ENCODE measurements at regions not wholly inside any gene's neighbourhood (a gene's known extent, or its start where the extent isn't known, plus 50 kb on each side); places are given as distances from the start of the nearest gene placed in this dataset.
"Not testable (repeated sequence)": the region's sequence is repeated elsewhere in the genome, so short reads cannot be mapped to it uniquely, and the experiment has no call there.

DNA sequence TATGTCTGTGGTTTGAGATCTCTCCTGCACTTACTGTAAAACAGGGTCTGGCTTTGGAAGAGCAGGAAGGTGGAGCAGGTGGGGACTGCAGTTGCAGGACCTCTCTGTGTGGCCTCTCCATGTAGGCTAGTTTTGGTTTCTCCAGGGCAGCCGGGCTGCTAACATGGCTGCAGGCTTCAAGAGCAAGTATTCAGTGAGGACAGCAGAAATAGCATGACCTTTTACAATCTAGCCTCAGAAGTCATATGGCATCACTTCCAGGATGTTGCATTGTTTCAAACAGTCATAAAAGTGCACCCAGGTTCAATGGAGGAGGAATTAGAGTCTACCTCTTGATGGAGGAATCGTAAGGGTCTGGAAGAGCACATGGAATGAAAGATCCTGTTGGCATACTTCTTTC is 728.7 kb downstream of the NTRK3 start:
- DNase-seq: no peak

DNA sequence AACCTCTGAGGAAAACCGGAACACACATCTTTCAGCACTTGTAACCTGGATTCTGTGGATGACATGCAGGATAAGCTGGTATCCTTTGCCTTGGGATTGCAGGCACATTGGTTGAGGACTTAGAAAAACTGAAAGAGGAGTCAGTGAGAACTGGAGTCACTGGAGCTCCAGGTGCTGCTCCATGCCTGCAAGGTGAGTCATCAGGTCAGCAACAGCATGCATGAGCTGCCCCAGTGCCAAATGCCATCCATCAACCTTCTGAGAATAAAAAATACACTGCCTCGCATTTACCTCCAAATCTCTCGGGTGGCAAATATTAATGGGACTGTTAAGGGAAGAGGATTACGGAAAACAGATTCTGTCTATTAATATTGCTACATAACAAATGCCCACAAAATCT is 729.1 kb downstream of the NTRK3 start:
- DNase-seq: no peak

DNA sequence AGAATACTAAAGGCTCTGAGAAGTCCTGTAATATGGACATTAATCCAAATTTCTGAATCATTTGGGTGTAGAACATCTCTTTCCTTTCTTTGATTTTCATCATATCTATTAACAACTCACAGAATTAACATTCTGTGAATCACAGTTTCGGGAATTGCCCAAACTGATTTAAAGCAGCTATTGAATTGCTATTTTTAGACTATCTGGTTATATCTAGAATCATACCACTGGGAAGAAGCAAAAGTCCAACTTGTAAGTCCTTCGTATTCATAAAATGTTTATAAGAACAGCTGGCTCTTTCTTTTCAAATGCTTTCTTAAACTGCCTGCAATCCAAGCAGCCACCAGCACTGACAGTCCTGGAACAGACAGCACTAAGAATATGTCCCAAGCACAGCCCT is 733.0 kb downstream of the NTRK3 start:
- DNase-seq: no peak

DNA sequence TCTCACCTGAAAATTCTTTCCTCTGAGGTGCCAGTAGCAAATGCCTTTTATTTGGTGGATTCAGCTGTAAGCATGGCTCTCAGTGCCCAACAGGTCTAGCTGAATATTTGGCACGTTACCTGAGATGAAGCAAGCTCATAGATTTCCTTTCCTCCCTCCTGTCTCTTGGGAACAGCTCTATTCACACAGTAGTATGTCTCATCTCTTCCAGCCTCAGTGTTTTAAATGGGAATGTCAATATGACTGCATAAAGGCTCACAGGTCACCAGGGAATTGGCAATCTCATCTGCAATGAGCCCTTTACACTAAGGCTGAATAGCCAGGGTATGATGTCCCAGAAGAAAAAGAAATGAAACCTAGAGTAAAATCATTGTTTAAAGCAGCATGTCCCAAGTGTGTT is 733.5 kb downstream of the NTRK3 start:
- no peak for DNase-seq

DNA sequence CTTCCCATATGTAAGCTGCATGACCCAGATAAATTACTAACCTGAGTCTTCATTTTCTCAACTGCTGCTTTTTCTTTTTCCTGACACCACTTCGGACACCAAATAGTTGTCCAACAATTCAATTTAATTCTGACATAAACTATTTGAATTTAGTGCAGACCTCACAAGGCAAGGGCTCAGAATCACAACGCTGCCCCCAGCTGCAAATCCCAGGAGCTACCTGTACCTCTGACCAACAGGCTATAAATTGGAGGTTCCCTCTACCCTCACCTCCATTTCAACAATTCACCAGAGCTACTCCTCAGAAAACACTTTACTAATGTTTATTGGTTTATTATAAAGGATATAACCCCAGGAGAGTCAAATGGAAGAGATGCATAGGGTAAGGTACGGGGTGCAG is 737.6 kb downstream of the NTRK3 start:
- DNase-seq: no peak

DNA sequence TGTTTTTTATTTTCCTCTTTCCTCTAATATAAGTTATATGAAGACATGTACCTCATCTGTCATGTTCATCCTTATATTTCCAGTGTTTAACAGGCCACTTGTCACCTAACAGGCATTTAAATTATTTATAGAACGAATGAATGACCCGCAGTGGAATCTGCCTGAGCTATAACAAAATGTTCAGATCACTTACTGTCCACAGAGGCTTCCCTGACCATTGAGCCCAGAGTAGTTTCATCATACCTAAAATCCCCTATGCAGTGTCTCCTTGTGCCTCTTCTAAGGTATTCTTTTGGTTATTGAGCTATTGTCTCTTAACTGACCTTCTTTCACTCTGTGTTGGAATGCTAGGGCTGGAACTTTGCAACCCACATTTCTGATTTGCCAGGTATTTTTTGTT is 748.5 kb downstream of the NTRK3 start:
- DNase-seq: no peak

DNA sequence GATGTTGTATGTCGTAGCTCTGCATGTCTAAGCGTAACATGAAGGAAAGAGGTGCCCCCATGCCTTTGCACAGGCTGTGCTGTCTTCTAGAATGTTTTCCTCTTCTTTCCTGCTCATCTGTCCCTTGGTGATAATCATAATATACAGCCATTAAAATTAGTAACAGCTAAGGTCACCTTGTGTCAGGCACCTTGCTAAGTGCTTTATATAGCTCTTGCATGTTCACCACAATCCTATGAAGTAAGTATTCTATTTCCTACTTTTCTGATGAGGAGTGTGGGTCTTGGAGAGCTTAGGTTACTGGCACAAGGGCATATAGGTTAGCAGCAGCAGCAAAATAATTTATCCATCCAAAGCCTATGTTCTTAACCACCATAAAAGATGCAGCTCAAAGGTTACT is 754.4 kb downstream of the NTRK3 start:
- DNase-seq: no peak

DNA sequence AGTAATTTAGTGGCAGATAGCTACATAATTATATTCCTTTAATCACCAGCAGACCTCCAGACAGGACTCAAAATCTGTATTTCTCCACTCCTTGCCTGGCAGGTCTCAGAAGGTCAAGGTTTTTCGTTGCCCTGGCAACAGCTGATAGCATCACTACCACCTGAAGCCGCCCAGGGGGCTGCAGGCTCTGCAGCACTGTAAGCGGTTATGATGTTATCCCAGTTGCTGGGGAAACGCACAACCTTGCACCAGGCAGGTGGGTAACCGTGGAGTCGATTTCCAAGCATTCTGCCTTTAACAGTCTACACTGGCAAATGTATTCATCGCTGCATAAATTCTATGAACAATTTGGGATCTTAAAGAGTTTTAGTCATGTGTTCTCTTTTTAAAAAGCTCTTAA is 756.3 kb downstream of the NTRK3 start:
- DNase-seq: no peak

DNA sequence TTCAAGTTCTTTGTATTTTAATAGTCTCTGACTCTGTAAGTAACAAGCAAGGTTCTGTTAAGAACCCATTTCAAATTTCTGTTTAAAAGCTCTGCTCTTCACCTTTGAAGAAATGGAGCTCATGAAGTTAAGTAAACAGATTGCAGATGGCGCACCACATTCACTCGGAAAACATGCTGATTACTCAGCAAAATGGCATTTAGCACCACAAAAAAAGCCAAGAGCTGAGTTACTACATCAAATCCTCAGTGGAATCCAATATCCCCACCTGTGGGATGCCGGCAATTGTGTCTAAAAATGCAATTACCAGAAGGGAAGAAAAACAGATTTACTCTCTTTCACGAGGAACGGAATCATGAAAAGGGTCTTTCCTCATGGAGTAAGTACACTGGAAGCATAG is 758.0 kb downstream of the NTRK3 start:
- no peak for DNase-seq

DNA sequence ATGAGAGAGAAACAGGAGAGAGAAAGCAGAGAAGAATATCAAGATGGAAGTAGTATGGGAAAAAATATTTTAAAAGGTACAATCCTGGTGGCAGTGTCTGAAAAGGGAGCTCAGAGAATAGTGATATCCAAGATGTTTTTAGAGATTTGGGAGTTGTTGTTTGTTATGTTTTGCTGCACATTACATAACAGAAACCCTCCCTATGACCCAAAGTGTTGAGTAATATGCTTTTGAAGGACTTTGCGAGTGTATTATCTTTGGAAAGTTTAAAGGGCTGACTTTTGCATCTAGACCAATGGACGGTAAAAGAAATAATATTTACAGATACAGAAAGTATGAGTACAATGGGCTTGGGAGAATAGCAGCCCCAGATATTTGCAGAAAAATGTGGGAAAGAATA is 759.7 kb downstream of the NTRK3 start:
- DNase-seq: no peak

DNA sequence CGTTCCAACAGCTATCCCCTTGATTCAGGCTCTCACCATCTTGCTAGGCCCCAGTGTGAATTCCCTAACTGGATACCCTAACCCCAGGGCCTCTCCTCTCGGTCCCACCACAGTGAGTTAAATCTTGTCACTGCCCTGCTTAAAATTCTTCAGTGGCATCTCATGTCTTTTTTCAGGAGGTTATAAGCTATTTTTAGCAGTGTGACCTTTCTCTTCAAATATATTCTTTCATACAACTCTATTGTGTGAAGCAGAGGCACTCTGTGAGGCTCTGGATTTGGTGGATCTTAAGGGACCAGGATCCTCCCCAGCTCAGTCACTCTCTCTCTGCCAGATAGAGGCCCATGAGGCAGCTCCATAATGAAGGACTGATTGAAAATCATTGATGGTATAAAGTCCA is 760.4 kb downstream of the NTRK3 start:
- no peak for DNase-seq

DNA sequence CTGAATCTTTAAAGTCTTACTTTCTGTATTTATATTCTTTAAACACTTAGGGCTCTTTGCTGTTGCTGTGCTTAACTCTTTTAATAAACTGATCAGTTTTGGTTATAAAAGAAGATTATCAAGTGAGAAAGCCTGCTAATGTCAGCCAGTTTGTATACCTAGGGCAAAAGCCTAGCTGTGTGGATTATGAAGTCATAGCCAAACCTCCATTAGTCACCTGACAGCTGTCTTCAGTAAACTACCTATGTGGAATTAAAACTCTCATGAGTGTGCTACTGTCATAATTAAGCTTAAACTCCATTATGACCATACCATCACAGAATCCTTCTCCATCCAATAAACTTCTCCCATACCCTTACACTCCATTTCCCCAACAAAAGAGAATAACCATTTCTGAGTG is 762.7 kb downstream of the NTRK3 start:
- no peak for DNase-seq

DNA sequence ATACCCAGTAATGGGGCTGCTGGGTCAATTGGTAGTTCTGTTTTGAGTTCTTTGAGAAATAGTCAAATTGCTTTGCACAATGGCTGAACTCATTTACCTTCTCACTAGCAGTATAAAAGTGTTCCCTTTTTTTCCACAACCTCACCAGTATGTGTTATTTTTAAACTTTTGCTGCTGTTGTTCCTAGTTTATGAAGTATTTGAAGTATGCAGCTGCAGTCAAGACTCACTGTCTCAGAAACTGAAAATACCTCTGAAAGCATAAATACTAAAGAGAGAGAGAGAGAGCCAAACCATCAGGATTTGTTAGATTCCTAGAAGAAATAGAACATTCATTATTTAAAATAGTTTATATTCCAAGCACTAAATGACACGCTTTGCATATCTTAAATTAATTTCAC is 764.2 kb downstream of the NTRK3 start:
- DNase-seq: no peak

DNA sequence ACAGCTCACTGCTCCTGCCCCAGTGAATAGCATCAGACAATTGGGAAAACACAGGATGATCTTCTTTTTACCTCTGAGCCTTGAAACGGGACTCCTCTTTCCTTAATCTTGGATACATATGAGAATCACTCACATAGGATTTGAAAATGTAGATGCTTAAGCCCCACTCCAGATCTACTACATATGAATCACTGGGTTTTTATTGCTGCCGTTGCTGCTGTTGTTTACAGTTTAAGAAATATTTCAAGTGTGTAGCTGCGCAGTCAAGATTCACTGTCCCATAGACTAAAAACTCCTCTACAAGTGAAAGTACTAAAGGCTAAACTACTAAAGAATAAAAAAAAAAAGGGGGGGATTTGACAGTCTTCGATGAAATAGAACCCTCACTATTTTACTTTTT is 765.9 kb downstream of the NTRK3 start:
- DNase-seq: peak; percentile 76

DNA sequence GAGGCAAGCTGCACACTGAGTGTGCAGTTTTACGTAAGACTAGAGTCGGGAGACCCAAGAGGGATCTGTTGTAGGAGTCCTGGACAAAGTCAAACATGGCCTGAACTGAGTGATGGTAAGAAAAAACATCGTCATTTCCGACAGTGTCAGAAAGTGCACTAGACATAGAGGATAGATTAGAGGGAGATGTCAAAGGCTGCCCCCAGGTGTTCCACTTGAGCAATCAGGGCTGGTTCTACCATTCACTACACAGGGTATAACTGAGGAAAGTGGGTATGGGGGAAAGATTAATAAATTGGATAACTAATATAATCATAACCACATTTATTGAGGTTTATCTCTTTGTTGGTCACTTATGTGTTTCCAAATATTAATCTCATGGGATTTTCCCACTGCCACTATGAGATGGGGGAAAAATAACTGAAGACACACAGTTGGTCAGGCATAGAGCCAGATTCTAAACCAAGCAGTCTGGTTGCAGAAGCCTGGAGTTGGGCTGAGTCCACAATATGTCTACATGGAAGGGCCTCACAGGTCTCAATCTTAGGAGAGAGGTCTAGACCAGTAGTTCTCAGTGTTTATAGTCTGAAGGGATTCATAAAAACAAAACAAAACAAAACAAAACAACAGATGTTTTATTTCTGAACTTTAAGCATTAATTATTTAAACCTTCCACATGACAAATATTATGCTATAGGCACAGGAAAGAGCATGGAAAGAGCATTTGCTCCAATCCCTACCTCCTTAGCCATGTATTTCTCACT is 766.5 kb downstream of the NTRK3 start:
- no peak for DNase-seq

DNA sequence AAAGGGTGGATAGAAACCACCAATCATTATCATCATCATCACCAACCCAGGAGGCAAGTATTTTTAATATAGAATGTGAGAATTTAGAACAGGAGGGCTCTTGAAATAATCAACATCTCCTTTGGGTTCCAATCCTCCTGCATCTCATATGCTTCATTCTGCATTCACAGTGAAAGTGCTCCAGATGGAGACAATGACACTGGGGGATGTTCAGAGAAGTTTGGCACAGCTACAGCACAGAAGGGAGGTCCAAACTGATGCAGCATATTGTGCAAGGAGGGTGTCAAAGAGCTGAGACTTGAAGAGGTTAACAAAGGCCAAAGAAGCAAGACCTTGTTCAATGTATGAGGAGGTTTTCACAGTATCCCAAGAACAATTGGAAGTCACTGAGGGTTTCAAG is 767.1 kb downstream of the NTRK3 start:
- DNase-seq: no peak

DNA sequence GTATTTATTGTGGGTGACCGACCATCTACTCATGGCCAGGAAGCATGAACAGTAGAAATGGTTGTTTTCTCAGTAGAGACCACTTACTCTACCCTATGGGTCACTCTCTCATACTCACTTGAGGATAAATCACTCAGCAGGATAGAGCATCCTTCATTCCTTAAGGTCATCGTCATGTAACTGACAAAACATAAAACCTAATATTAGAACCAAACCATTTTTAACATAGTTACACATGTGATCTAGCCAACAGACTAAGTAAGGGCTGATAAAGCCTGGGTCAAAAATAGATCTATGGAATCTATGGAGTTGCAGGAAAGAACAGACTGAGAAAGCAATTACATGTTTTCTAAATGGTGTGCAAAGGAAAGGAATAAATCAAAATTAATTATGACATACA is 769.1 kb downstream of the NTRK3 start:
- DNase-seq: no peak

DNA sequence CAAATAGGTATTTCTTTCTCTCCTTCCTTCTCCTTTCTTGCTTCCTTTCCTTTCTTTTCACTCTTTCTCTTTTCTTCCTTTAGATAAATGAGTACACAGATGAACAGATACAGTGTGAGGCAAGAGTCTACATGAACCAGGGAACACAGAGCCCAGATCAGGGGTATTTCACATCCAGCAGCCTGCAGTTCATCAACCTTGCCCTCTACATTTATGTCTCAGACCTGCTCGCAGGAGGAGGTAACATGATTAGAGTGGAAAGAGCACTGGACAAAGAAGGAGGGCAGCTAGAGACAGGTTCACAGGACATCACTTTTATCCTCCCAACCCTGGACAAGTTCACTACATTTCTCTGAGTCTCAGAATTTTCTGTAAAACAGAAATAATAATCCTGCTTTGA is 773.1 kb downstream of the NTRK3 start:
- DNase-seq: no peak

DNA sequence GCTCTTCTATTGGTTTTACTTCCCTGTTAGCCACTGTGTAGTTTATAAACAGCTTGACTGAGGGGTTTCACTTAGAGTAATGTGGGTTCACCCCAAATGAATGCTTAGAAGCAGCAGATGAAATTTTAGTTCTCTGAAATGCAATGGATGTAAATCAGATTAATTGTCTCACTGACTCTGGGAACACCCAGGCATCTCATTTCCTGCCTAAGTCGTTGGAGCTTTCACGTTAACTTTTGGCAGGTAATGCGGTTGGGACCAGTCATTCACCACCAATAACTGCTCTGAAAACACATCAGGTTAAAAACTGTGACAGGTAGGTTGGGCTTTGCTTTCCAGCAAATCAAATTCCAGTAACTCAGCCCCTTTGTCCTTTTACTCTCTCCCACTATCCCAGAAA is 775.4 kb downstream of the NTRK3 start:
- no peak for DNase-seq

DNA sequence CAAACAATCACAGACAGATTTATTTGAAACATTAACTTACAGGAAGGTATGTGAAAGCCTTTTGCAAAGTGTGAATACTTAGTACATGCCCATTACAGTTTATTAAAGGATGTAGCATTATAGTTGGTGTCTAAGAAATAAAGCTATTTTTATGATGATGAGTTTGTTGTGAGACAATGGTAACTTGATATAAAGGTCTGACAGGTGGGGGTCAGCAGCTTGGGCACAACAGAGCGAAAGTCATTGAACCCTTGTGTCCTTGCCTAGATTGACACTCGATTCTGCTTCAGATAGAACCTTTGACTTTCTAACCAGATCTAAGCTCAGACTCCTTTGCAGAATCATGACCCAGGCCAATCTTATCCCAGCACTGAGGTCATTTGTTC is 777.9 kb downstream of the NTRK3 start:
- DNase-seq: no peak

DNA sequence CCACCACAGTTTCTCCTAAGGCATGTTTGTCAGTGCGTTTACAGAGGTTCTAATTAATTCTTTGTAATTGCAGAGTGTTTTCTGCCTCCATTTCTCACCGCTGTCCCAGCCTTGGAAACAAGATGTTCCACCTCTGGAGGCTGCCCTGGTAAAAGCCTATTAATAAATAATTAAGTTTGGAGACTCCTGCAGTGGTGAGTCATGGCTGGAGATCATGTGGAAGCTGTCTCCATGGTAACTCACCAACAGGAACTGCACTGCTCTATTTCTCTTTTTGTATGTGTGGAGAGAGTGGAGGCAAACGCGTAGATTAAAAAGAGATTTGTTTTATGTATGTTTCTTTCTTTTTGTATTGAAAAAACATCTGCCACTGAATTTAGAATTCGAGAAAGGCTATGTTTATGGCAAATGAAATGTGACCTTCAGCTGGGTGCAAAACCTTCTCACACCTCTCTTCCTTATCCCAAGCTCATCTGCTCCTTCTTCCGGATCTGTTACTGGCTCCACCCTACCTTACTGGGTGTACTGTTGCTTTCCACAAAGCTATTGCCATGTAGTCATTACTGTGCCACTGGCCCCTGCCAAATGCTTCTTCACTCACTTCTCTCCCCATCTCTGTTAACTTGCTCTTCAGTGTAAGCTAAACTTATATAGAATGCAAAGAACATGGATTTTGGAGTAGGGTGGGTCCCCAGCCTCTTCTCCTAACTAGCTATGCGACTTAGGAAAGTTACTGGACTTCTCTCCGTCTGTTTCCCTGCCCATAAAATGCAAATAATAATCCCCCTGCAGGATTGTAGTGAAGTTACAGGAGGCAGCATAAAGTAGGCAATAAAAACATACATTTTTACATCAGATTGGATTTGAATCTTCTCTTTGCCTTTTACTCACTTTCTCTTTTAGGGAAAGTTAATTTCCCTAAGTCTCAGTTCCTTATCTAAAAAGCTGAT is 778.5 kb downstream of the NTRK3 start:
- DNase-seq: no peak

DNA sequence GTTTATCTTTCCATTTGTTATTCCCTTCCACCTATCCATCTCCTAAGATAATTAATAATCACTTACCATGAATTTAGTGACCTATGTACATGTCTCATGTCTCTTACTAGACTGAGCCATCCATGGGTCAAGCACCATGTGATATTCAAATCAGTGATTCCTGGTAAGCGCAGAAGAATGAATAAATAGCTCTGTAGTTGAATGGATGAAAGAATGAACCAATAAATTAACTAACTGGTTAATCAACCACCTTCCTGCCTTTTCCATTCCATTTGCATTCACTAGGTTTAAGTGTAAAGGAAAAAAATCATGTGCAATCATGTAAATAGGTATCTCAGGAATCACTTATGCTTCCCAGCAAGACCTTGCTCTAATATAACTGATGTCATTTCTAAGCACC is 779.5 kb downstream of the NTRK3 start:
- DNase-seq: no peak

DNA sequence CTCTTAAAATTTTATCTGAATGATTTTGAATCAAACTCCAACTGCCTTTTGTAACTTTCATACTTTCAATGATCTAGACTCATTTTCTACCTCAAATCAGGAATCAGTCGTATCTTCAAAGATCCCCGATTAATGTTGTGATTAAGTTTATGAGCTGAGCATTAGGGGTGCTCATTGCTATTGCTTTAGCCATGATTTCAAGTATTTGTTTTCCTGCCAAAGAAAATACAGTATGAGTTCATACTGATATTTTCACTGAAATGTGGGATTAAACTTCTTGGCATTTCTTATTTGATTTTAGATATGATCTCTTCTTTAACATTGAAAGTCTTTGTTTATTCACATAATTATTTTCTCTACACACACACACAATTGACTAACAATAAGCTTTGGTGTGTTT is 785.6 kb downstream of the NTRK3 start:
- DNase-seq: no peak

DNA sequence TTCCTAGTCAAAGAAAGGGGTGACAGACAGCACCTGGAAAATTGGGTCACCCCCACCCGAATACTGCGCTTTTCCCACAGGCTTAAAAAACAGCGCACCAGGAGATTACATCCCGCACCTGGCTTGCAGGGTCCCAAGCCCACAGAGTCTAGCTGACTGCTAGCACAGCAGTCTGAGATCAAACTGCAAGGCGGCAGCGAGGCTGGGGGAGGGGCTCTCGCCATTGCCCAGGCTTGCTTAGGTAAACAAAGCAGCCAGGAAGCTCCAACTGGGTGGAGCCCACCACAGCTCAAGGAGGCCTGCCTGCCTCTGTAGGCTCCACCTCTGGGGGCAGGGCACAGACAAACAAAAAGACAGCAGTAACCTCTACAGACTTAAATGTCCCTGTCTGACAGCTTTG is 792.6 kb downstream of the NTRK3 start:
- not testable (repeated sequence) for DNase-seq

DNA sequence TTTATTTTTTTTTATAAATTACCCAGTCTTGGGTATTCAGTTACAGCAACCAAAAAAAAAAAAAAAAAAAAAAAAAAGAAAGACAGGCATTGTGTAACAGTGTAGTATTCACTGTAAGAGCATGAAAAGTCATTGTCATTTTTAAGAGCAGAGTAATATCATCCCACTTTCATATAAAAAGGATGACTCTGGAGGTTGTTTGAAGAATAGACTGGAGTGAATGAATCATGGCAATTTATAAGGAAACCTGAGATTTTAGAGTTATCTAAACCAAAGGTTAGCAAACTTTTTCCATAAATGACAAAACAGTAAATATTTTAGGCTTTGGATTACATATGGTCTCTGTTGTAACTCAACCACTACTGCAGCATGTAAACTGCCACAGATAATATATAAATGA is 794.9 kb downstream of the NTRK3 start:
- DNase-seq: no peak
